ENCODE measurements at regions not wholly inside any gene's neighbourhood (a gene's known extent, or its start where the extent isn't known, plus 50 kb on each side); places are given as distances from the start of the nearest gene placed in this dataset.

DNA sequence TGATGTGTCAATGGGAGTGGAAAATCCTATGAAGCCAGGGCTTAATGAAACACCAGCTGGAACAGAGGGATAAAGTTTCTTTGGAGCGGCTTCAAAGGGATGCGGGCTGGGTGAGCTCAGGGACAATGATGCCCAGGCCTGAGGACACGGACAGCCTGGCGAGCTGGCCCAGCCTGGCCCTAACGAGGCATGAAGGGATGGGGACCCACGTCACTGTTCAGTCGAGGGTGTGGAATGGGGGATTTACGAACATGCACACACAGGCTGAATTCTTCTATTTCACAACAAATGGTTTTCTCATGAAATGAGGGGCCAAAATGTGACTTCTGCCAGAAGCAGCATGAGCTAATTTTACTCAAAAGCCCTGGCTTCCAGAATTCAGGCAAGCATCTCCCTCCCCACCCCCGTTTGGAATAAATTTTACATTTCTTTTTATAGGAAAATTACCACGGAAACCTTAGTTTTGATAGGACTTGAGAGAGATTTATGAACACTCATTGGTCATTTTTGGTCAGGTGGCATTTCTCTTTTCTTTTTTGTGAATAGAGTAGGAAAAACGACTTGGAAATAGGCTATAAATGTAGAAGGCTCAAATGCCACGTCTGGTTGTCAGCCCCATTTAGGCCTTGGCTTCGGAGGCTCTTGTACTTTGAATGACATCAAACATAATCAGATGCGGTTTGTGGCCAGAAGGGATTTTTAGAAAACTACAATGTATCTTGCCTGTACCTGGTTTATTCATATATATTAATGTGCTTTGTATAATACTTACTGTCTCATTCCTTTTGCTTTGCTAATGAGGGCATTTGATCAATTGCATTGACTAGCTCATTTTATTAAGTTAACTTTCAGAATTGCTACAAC lies 893.8 kb upstream of the CELF4 start:
- no peak for DNase-seq

DNA sequence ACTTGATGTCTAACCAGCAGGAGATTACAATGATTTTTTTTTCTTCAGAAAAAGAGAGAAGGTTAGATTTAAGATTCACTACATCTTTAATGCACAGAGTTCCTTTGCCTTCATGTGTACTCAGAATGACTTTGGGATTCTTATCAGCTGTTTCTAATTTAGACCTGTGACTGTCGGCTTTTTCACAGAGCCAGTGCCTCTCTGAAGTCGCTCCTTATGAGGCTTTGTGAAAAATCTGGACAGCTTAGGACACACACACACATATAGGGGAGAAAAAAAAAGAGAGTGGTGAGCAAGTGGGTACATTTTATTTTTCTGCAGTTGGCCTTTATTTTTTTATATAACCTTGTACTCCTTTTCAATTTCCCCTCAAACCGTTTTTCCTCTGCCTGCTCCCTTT lies 893.1 kb upstream of the CELF4 start:
- DNase-seq = no peak

DNA sequence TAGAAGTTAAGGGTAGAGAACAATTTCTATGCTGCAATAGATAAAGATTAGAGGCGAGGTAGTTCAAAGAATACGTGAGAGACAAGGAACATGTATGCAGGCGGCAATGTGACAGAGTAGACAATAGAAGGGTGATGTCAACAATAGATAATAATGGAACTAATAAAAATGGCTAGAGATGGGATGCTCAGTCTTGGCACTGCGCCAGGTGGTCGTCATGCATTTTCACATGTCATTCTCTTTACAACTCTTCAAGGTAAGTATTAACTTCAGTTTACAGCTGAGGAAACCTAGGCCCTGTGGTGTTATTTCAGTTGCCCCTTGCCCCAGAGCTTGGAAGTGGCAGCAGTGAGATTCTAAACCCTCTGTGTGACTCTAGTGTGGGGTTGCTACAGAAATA lies 890.7 kb upstream of the CELF4 start:
- no peak for DNase-seq

DNA sequence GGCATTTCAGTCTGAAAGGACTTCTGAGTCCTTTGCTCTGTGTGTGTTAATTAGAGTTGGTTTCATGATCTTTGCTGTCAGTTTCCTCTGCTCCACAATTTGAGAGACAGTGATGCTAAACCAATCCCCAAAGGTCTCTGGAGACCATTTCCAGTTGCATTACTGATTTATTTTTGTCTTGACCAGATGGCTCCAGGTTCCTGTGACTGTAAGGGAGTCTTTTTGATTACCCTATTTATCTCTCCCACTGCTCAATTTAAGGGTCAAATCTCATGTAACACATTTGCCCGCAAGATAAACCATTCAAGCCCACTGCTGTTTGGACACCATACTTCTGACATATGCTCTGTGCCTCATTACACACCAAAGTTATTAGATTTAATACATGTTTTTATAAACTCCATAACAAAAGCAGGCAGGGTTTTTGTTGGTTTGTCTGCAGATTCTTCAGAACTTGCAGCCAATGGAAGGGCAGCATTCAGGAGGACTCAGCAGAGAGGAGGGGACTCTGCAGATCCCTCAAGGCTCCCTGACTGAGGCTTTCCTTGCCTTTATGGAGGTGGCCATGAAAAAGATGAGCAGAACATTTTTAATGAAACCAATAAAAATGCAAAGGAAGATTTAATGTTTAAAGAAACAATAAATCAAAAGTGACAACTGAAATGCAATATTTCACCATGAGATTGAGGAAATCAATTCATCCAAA lies 889.3 kb upstream of the CELF4 start:
- DNase-seq = no peak

DNA sequence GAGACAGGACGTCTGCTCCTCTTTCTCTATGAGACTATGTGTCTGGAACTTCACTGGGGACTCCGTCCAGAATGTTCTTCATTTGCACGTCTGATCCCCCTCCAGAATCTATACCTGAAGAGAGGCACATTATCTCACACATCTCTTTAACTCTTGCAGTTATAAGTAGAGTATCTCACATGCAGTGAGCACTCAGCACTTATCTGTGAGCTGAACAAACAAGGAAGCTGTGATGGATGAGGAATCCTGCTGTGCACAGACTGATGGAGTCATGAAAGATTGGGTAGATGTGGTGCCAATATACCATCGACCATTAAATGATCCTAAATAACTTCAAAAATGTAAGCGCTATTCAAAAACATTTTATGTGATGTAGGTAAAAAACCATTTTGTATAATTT lies 888.3 kb upstream of the CELF4 start:
- no peak for DNase-seq

DNA sequence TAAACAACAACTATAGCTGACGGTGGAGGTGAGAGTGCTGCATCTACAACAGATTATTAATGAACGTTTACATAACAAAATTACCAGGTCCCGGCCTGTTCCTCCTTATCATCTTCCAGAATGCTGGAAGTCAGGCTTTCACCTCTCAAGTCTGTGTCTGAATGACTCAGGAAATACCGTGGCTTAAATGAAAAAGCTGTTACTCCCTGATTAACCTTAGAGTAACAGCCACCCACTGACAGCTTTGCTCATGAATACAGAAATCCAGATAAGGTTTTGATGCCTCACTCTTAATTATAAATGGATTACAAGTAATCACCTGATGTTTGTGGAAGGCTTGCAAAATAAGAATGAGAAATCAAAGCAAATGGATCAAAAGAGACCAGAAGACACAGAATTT lies 885.3 kb upstream of the CELF4 start:
- no peak for DNase-seq

DNA sequence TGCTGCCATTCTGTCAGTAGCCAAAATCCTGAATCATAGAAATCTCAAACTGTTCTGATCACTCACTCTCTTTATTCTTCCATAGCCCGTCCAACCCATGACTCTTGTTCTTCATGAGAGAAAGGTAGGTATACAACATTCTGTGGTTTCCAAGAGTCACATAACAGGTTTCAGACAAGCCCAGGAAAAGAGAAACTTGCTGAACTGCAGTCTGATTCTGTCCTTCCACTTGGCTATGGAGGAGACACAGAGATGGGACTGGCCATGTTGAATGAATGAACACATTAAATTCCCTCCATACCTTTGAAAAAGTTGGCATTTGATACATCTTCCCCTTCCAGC lies 880.2 kb upstream of the CELF4 start:
- no peak for DNase-seq

DNA sequence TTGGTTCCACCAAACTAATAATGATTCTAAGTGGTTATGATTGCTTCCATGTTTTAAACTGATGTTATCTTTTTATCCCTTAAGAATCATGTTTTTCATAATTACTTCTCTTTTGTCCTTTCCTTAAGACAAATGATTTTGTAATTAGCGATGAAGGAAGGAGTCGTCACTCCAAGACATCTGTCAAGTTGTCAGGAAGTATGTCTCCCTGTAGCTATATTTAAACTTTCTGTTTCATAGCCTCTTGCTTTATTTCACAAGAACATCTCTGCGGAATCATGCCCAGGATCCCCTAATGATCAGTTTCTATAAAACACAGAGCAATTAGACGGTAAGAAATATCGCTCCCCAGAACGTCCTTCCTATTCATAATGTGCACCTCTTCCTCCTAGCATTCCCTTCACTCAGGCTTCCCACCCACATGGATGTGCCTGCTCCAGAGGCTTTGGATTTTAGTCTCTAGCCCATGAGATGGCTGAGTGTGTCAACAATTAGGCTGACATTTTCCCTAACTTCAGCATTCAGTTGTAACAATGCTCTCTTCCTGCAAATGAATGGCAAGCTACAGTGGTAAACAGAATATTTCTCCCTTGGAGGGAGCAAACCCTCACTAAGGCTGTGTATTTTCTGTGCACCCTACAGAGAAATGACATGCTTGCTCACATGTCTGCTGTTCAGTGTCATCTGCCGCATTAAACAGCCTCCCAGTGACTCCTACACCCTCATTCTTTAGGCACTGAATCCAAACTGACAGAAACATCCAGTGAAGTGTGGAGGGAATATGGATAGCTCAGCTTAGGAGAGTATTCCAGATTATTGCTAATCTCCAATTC lies 879.6 kb upstream of the CELF4 start:
- DNase-seq = no peak

DNA sequence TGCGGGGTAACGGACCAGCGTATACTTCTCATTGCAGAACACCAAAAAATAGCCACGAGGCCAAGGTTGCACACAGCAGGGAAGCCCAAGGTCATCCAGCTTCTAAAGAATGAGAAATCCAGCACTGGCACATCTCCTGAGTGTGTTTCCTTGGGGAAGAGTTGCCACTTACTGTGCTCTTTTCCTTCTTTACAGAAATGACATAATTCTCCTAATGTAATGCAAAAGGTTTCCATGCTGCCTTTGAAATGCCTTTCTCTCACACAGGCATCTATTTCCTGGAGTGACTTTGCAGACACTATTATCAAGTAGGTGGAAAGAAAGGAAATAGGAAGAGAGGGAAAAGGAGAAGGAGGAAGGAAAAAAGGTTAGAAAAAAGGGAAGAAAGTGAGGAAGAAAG lies 862.1 kb upstream of the CELF4 start:
- no peak for DNase-seq

DNA sequence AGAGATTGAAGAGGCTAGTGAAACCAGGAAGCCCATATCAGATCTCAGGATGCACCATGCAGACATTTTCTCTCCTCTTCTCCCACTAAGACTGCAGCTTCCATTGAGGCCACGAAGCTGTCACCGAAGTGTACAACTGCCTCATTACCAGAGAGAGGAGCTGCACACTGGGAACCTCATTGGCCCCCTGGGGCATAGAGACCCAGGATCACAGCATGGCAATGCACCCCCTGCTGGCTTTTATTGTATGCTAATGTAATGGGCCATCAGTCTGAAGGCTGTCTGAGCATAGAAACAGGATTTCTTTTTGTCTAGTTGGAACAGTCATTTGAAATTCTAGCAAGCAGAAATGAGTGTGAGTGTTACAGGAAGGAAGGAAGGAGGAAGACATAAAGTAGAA lies 861.6 kb upstream of the CELF4 start:
- DNase-seq = peak; percentile 26

DNA sequence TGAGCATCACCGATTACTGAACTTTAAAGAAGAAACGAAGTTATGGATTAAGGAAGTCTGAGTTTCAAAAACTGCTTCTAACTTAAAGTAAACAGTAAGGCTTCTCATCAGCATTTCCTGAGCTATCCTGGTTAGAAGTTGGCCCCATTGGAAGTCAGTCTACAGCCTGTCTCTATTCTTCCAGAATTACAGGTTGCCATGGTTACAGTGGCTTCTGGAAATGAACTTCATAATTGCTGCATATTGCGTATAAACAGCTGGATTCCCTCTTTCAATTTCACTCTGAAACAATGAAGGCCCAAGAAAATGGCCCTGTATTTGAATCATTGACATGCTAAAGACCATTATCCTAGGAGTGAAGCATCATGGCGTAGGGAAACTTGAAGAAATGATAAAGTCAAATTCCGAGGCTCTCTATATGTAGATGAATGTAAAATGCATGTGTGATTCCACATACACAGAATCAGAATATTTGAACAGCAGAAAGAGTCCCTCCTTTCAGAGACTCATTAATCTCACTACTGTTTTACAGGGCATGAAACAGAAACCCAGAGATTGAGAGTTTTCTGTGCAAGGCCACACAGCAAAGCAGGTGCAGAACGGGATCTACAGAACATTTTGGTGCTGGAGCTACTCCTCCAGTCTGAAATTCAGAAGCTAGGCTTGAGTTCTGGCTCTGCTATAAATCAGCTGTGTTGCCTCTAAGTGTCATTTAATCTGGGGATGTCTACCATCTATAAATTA lies 856.4 kb upstream of the CELF4 start:
- no peak for DNase-seq

DNA sequence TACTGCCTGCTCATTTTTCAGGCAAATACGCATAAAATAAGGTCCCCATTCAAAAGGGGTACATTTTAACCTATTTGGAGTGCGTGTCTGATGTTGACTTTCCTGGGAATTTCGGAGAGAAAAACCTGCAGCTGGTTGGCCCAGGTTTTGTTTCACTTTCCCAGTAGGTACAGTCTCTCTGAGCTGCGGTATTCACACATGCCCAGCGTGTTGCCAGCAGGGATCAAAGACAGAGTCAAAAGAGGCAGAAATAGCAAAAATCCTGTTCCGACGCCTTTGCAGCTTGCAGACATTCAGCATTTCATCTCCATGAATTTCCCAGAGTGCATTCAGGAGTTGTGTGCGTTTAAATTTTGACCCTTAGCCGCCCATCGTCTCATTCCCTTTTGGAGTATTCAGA lies 855.4 kb upstream of the CELF4 start:
- DNase-seq = no peak

DNA sequence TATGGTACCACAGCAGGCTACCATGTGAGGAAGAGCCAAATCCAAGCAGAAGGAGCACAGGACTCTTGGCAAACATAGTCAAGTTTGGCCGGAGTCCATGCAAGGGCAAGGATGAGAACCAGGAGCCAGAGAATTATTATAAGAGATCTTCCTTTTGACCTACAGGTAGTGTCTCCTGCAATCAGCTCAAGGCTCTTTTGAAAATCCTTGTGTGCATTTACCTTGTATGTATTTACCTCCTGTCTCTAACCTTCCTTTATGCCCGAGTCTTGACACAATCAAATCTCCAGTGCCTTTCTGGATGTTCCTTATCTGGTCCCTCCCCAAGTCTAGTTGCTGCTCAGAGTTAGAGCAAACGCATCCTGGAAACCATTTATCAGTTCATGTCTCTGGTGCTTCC lies 855.0 kb upstream of the CELF4 start:
- DNase-seq = no peak

DNA sequence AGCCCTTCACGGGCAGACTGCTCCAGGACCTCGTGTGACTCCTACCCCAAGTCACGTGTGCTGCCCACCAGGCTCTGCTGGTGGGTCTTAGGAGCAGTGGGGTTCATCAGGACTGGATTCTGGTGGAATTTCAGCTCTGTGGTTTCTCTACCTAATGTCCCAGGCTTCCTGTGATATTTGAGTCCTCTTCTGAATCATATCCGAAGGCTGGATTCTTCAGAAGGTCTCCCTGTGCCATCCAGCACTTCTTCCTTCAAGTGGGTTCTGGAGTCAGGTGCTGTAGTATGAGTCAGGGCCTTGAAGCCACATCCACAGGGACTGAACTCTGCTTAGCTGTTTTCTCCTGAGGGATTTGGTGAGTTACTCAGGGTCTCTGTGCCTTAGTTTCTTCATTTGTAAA lies 850.2 kb upstream of the CELF4 start:
- DNase-seq = no peak

DNA sequence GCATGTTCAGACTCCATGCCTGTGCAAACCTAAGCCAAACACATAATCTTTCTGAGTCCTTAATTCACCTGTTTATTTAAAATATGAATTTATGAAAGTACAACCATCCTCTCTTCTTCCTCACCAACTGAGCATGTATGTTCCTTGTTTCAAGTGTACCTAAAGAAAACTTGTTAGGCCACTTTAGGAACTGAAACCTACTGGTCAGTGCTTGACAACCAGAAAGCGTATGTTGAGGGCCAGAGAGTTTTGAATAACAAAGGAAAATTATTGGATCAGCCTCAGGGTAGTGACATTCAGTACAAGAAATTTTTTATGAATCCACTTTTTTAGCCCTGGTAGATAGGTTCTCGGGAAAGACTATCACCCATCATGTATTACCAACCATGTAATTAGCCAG lies 847.6 kb upstream of the CELF4 start:
- DNase-seq = no peak

DNA sequence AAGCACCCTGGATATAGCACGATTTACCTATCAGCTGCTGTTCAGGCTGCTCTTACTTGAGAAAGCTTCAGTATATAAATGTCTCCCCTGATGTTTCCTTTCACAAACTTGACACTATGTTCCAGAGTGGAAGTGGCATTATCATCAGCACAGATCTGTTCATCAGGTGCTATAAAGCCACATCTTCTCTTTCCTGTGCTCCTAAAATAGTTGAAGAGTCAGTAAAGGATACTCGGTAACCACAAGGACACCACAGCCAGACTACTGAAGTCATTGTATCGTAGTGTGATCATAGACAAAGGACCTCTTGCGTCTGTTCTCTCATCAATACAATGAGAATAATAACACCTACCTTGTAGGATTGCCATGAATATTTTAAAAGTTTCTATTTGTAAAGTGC lies 841.0 kb upstream of the CELF4 start:
- peak; percentile 58 for DNase-seq

DNA sequence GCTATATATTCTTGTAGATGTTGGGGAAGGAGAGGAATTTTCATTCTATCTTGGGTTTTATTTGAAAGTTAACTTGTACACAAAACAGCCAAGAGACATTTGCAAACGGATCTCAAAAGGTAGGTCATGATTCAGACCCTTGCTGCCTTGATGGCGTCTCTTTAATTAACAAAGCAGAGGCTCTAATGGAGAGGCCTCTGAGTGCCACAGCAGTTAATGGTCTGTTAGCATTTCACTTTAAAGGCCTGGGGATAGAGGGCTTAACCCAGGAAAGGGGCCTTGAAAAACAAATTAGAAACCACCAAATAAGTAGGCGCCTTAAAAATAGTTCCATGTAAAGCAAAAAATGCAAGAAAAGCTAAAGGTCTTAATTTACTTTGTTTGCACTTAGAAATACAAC lies 836.9 kb upstream of the CELF4 start:
- no peak for DNase-seq

DNA sequence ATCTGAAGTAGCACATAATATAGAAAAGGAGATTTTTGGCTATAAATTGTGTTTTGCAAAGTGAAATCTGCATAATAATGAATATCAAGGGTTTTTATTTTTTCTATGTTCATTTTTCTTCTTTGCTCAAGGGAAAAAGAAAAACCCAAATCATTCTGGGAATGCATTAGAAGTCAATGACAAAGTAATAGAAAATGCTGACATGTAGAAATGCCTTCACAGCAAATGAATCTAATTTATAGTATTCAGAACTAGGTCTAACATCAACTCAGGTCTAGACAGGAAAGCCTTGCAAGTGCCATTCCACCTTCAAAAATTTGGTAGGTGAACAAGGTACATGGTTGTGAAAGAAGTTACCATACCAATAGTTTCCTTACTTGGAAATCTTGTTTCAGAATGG lies 831.5 kb upstream of the CELF4 start:
- DNase-seq = no peak

DNA sequence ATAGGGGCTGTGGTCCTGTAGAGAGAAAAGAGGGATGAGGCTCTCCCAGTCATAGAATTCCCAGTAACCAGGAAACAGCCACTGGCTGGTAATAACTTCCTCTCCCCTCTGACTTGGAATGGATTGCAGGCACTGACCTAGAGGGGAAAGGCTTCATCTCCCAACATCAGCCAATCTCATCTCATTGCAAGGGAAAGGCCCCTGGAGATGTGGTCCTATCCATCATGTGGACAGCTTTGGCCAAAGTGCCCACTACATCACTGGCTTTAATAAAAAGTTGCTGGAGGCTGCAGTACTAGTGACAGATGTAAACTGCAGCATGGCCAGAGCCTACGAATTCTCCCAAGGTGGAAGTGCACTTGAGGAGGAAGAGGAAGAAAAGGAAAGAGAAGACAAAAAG lies 820.5 kb upstream of the CELF4 start:
- DNase-seq = no peak

DNA sequence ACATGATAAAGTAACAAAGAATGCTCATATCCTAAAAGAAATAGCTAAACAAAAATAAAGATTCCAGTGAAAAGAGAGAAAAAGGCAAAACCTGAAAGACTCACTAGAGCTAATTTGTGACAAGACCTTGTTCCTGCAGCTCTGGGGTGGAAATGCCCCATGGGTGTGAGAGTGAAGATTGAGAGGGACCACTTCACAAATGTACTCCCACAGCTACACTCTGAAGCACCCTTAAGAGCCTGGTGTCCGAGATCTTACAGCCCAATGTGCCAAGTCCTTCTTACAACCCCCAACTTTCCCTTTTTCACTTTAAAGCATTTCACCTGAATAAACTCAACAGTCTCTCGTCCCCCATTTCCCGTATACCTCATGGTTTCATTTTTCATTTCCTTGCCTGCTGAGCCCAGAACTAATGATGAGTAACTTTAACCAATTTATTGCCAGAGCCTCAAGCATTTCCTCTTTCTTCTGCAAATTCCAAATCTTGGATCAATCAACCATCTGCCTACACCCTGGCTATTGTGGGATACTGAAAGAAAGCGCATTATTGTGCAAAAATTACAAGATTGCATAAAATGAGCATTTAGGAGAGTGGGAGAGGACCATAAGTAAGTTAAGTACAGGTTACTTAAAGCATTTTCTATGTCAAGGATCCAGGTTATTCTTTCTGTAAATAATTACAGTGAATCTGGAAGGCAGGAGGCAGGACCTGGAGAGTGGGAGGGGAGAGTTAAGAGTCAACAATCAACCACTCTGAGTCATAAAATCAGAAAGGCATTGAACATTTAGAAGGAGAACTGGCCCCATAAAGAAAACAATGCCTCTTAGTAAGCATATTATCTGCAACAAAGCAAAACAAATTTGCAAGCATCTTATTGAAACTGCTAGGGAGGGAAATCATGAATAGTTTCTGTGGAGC lies 804.4 kb upstream of the CELF4 start:
- no peak for DNase-seq

DNA sequence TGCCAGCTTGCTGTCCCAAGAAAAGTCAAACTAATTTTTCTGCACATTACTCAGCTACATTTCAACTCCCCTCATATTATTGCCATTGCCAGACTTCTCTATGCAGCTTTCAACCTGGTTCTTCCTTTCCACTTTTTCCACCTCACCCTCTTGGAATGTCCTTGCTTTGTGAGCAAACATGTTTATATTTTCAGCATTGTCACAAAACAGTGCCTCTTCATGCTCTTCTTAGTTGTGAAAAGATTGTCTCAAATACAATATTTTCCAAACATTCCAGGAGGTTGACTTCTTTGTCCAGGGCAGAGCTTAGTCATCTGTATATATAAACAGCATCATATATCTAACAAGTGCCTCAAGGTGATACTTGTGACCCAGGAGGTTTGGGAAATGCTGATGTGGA lies 803.3 kb upstream of the CELF4 start:
- no peak for DNase-seq

DNA sequence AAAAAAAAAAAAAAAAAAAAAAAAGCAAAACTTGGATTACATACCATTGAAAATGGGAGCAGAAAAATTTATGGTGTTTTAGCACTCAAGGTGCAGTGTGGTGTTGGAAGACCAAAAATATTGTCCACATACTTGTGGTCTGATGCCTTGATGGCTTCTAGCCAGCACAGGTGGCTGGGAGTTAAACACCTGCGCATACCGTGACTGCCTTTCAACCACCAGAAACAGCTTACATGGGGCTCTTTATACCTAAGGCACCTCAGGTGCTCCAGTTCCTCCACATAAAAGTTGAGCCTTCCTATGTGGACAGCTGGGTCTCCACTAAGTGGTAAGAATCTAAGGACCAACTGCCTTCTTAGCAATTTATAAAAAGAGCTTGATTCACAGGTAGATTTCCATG lies 802.6 kb upstream of the CELF4 start:
- no peak for DNase-seq

All from GDM1 (cell line).